Activated CD4-positive, alpha-beta memory T cell treated with anti-CD3 and anti-CD28 coated beads for 36 hours (primary cell): ENCODE measurements at regions not wholly inside any gene's neighbourhood (a gene's known extent, or its start where the extent isn't known, plus 50 kb on each side); places are given as distances from the start of the nearest gene placed in this dataset.

Experiments used
- CTCF ChIA-PET: fragments of 350-600 bp; sonication (Branson Sonifier 250); formaldehyde crosslinking; loops from one replicate; lab custom pipeline; 2021; ENCODE audit warnings: antibody characterized with exemption, inconsistent platforms; lab: Charles Lee
- POLR2A ChIA-PET: fragments of 350-600 bp; sonication (Branson Sonifier 250); formaldehyde crosslinking; loops from one replicate; lab custom pipeline; 2021; ENCODE audit warnings: antibody characterized with exemption; lab: Charles Lee
- DNase-seq: peaks from one replicate; pipeline ENCODE4 v3.0.0-alpha.2; 2020
- H3K27ac Mint-ChIP-seq: one replicate; pipeline ENCODE4 v1.8.0; 2021; ENCODE audit warnings: mixed read lengths
- H3K27me3 Mint-ChIP-seq: one replicate; pipeline ENCODE4 v1.8.0; 2021; ENCODE audit warnings: mixed read lengths
- H3K36me3 Mint-ChIP-seq: one replicate; pipeline ENCODE4 v1.8.0; 2021; ENCODE audit warnings: mixed read lengths
- H3K4me1 Mint-ChIP-seq: one replicate; pipeline ENCODE4 v1.8.0; 2021; ENCODE audit warnings: low read depth, mixed read lengths
- H3K4me3 Mint-ChIP-seq: one replicate; pipeline ENCODE4 v1.8.0; 2021; ENCODE audit warnings: mild to moderate bottlenecking, mixed read lengths
- H3K9me3 Mint-ChIP-seq: one replicate; pipeline ENCODE4 v1.8.0; 2021; ENCODE audit warnings: mixed read lengths
- intact Hi-C: fragments of 100-400 bp; cut with micrococcal nuclease; formaldehyde crosslinking; loops from one replicate; pipeline ENCODE4 v1.15.1; 2023

DNA sequence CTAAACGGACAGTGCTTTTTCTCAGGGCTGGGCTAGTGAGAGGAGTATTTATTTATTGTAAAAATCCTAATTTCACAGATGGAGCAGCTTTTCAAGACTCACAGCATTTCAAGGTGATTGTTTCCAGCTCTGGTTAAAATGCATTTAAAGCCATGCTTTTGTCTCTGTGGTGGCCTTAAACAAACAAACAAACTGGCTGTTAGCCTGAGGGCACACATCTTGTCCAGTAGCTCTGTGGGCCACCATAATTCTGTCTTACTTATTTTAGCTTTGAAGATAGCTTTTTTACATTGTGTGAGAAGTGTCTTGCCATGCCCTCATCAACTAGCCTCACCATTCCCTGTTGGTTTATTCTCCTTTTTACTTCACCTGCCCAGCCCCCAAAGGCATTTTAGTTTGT lies 218.2 kb downstream of the PSAT1 start:
- no peaks in the 10 kb centered on the region for H3K36me3 Mint-ChIP-seq
- intact Hi-C loops = no loop called here
- no peaks in the 10 kb centered on the region for H3K4me1 Mint-ChIP-seq
- CTCF ChIA-PET = no interaction called here
- DNase-seq = no peak
- H3K27me3 Mint-ChIP-seq = peaks cover 5% of the 10 kb centered on the region
- H3K9me3 Mint-ChIP-seq = peaks cover 4% of the 10 kb centered on the region
- POLR2A ChIA-PET = no interaction called here
- H3K27ac Mint-ChIP-seq = no peak overlapping the region
- no peak overlapping the region for H3K4me3 Mint-ChIP-seq

DNA sequence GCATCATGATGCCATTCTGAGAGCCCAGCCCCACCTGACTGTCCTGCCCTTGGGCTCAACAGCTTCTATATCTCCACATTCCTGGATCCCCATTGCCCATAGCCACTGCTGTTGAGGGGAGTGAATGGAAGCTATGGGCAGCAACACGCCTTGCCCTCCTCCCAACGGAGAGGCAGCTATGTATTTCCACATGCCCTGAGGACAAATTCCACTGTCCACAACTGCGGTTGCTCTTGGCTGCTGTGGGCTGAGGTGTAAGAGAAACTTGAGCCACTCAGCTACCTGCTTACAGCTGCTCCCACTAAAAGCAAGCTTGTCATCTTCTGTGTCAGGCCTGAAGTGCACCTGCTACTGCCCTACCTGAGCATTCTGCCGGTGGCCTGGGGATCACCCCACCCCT lies 222.9 kb downstream of the PSAT1 start:
- H3K4me3 Mint-ChIP-seq = no peak overlapping the region
- H3K4me1 Mint-ChIP-seq = no peaks in the 10 kb centered on the region
- H3K9me3 Mint-ChIP-seq = peaks cover 22% of the 10 kb centered on the region
- no peak for DNase-seq
- intact Hi-C loops = no loop called here
- CTCF ChIA-PET = interaction anchor here (1.1 kb wide), 1 partner anchor 81 kb away, joined by 3 read pairs; no protein-coding TSS in a partner anchor
- H3K27ac Mint-ChIP-seq = no peak overlapping the region
- peaks cover 2% of the 10 kb centered on the region for H3K27me3 Mint-ChIP-seq
- peaks cover 5% of the 10 kb centered on the region for H3K36me3 Mint-ChIP-seq
- POLR2A ChIA-PET = no interaction called here

DNA sequence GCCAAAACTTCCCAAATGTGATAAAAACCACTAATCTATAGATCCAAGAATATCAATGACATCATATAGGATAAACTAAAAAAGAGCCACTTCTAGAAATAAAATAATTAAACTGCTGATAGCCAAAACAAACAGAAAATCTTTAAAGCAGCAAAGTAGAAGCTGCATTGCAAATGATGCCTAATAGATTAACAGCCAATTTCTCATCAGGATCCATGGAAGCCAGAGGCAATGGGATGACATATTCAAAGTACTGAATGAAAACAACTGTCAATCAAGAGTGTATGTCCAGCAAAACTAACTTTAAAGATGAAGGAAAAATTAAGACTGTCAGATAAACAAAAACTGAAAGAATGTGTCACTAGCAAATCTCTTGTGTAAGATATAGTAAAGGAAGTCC lies 224.8 kb downstream of the PSAT1 start:
- CTCF ChIA-PET = no interaction called here
- DNase-seq = no peak
- intact Hi-C loops = no loop called here
- Mint-ChIP-seq H3K4me3 (no peak overlapping the region), H3K4me1 (no peaks in the 10 kb centered on the region), H3K36me3 (peaks cover 5% of the 10 kb centered on the region), H3K27ac (no peak overlapping the region), H3K27me3 (no peaks in the 10 kb centered on the region), H3K9me3 (peaks cover 22% of the 10 kb centered on the region)
- POLR2A ChIA-PET = no interaction called here

DNA sequence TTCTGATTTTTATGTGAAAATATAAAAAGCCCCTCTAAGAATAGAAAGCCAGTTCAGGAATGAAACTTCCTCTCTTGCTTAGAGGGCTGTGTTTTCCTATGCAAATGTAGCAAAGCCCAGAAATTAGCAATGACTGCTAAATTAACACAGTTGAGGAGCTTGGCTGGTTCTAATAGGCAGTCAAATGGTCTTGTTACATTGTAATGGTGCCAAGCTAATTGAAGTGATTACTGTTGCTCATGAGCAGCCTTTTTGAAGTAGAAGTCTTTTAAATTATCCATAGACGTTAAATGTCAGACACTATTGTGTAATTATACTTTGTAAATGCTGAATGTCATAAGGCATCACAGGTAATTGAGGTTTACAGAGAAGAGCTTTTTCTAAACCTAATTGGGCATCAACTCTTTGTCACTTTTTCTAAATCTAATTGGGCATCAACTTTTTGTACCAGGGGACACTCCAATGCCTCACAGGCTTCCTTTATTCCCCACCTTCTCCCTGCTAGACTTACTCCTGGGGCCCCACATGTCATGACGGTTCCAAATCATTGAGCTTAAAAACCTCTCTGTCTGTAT lies 229.1 kb downstream of the PSAT1 start:
- Mint-ChIP-seq H3K27ac (no peak overlapping the region), H3K36me3 (peaks cover 3% of the 10 kb centered on the region), H3K4me3 (no peak overlapping the region), H3K27me3 (no peaks in the 10 kb centered on the region), H3K4me1 (no peaks in the 10 kb centered on the region), H3K9me3 (peaks cover 9% of the 10 kb centered on the region)
- ChIA-PET CTCF (no interaction called here), POLR2A (no interaction called here)
- intact Hi-C loops = no loop called here
- DNase-seq = no peak

DNA sequence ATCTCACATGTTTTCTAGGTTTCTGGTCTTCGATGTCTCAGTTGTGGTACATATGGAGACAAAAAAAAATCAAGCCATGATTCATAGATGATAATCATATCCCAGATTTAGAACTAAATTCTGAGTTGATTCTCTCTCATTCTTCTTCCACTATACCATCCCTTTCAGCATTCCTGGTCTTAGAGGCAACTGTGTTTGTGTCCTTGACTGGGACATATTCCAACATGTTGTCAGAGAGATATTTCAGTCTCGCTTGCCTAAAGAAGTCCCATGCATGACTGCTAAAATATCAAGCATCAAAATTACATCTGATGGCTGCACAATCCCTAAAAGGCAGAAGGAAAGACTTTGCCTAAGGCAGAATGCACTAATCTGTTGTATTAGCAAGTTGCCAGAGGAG lies 236.6 kb downstream of the PSAT1 start:
- Mint-ChIP-seq H3K27me3 (no peaks in the 10 kb centered on the region), H3K4me3 (no peak overlapping the region), H3K36me3 (no peaks in the 10 kb centered on the region), H3K27ac (no peak overlapping the region), H3K4me1 (no peaks in the 10 kb centered on the region), H3K9me3 (peaks cover 4% of the 10 kb centered on the region)
- no peak for DNase-seq
- ChIA-PET CTCF (interaction anchor here (0.6 kb wide), 1 partner anchor 115 kb away, joined by 3 read pairs; no protein-coding TSS in a partner anchor), POLR2A (no interaction called here)
- intact Hi-C loops = no loop called here

DNA sequence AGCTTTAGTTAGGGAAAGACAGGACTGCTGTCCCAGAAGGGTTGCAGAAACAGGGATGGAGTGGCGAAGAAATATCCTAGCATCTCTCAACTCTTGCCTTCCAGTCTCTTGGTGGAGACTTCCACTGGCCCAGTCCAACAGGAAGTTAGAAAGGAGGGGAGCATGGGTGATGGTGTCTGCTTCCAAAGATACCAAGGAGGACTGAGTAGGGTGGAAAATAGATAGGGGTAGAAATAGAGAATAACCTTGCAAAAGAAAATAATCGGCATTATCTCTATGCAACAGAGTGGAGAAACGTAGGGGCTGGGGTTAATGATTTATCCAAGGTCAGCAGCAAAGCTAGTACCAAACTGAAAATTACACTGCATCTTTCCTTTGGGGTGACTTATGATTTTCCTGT lies 242.3 kb downstream of the PSAT1 start:
- Mint-ChIP-seq H3K27me3 (no peaks in the 10 kb centered on the region), H3K36me3 (no peaks in the 10 kb centered on the region), H3K4me1 (no peaks in the 10 kb centered on the region), H3K4me3 (no peak overlapping the region), H3K27ac (no peak overlapping the region), H3K9me3 (peaks cover 4% of the 10 kb centered on the region)
- ChIA-PET POLR2A (no interaction called here), CTCF (interaction anchor here (0.7 kb wide), 1 partner anchor 623 kb away, joined by 3 read pairs; no protein-coding TSS in a partner anchor)
- intact Hi-C loops = no loop called here
- no peak for DNase-seq

DNA sequence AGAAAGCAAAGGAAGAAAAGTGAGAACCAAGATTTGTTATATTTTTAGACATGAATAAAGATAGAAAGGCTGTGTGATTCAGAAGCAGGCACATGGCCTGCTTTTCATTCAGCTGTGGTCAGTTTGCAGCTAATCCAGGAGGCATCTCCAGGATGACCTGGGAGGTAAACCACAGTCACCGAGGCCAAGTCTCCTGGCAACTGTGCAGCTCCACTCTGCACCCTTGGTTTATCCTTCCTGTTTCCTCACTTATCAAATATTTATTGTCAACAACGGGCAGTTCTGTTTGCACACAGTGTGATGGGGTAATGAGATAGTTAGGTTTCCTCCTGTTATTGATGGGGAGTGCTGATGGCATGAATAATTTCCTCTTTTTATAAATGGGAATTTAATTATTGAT lies 243.0 kb downstream of the PSAT1 start:
- H3K27me3 Mint-ChIP-seq = no peaks in the 10 kb centered on the region
- DNase-seq = no peak
- H3K36me3 Mint-ChIP-seq = no peaks in the 10 kb centered on the region
- no peak overlapping the region for H3K27ac Mint-ChIP-seq
- intact Hi-C loops = no loop called here
- H3K4me3 Mint-ChIP-seq = no peak overlapping the region
- H3K9me3 Mint-ChIP-seq = peaks cover 1% of the 10 kb centered on the region
- no peaks in the 10 kb centered on the region for H3K4me1 Mint-ChIP-seq
- POLR2A ChIA-PET = no interaction called here
- CTCF ChIA-PET = no interaction called here

DNA sequence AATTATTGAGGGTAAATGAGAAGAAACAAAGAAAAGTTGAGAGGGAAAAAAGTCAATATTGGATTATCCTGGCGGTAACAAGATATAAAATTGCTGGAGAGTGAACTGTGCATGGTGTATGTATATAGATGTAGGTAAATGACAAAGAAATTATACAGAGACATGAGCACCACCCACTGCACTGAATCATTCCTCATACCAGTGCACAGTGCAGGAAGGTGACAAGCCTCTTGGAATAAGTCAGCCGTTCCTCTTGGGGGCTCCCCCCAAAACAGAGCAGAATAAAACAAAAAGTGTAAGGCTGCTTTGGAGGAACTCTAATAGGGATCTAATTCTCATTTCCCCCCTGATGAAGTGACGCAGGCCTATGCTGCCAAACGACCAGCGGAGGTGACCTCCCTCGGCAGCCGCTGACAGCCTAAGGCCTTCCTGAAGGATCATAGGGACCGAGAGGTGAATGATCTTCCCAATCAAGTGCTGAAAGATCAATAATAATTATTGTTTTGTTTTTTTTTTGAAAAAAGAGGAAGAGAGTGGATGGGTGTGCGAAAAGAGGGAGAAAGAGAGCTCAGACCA lies 245.0 kb downstream of the PSAT1 start:
- ChIA-PET CTCF (no interaction called here), POLR2A (no interaction called here)
- Mint-ChIP-seq H3K9me3 (no peaks in the 10 kb centered on the region), H3K4me3 (no peak overlapping the region), H3K4me1 (no peaks in the 10 kb centered on the region), H3K36me3 (no peaks in the 10 kb centered on the region), H3K27me3 (no peaks in the 10 kb centered on the region), H3K27ac (no peak overlapping the region)
- no peak for DNase-seq
- intact Hi-C loops = no loop called here

DNA sequence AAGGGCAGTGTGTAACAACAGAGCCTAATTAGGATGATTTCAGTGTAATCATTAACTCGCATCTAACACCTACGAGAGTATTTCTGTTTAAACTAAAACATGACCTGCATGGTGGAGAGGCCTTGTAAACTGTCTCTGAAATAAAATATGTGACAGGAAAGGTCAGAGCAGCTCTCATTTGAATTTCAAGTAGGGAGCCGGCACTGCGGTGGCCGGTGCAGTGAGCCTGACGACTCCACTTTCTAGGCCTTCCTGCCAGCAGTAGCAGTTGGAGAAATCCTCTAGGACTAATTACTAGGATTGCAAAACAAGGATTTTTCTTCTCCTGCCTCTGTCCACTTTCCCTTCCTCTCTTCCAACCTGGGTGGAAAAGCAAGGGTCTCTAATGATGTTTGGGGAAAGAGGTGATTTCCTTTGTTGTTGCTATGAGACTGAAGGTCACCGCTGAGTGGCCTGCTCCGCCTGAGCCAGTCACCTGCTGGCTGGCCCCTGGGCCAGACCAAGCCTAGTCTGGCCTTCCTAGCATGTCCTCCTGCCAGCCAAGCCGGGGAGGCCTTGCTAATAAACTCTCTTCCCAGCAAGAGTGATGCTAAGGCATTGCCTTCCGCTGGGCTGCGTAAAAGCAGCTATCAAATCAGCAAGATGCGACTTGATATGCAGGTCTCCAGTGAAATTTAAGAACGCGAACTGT lies 245.7 kb downstream of the PSAT1 start:
- H3K4me1 Mint-ChIP-seq = no peaks in the 10 kb centered on the region
- H3K9me3 Mint-ChIP-seq = no peaks in the 10 kb centered on the region
- no peak for DNase-seq
- intact Hi-C loops = no loop called here
- POLR2A ChIA-PET = no interaction called here
- CTCF ChIA-PET = interaction anchor here (1.4 kb wide), 1 partner anchor 103 kb away, joined by 4 read pairs; no protein-coding TSS in a partner anchor
- H3K27me3 Mint-ChIP-seq = no peaks in the 10 kb centered on the region
- no peaks in the 10 kb centered on the region for H3K36me3 Mint-ChIP-seq
- no peak overlapping the region for H3K27ac Mint-ChIP-seq
- no peak overlapping the region for H3K4me3 Mint-ChIP-seq

DNA sequence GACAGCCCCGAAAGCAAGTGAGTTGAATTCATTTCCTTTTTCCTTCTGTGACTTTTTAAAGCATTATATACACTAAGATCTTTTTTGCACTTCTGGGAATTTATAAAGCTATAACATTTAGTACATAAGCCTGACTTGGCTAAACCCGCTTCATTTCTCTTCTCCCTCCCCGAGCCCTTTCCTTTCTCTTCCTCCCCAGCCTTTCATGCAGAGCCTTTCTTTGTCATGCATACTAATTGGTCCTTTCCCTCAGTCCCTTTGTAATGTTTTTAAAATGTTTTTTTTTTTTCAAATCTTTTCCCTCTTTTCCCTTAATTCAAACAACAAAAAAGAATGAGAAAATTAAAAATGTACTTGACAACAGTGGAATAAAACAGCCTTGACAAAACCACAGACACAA lies 246.4 kb downstream of the PSAT1 start:
- no peaks in the 10 kb centered on the region for H3K4me1 Mint-ChIP-seq
- H3K36me3 Mint-ChIP-seq = no peaks in the 10 kb centered on the region
- no peak for DNase-seq
- POLR2A ChIA-PET = no interaction called here
- CTCF ChIA-PET = interaction anchor here (1.4 kb wide), 1 partner anchor 104 kb away, joined by 4 read pairs; no protein-coding TSS in a partner anchor
- no peak overlapping the region for H3K27ac Mint-ChIP-seq
- no peak overlapping the region for H3K4me3 Mint-ChIP-seq
- intact Hi-C loops = no loop called here
- H3K9me3 Mint-ChIP-seq = no peaks in the 10 kb centered on the region
- no peaks in the 10 kb centered on the region for H3K27me3 Mint-ChIP-seq

DNA sequence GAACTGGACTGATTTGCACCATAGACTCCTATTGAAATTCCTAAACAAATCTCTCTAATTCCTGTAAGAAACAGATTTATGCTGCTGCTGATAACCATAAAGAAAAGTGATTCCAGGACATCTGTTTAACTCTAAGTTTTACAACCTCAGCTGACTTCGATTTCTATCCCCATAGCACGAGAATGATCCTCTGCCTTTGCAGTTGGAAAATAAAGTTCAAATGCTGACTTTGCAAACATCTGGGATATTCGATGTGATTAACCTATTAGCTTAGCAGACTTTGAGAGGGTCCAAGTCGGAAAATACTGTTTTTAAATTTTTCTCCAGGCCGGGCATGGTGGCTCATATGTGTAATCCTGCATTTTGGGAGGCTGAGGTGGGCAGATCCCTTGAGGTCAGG lies 247.3 kb downstream of the PSAT1 start:
- ChIA-PET POLR2A (no interaction called here), CTCF (interaction anchor here (1.4 kb wide), 1 partner anchor 105 kb away, joined by 4 read pairs; no protein-coding TSS in a partner anchor)
- DNase-seq = no peak
- Mint-ChIP-seq H3K27ac (no peak overlapping the region), H3K4me3 (no peak overlapping the region), H3K27me3 (no peaks in the 10 kb centered on the region), H3K36me3 (no peaks in the 10 kb centered on the region), H3K4me1 (no peaks in the 10 kb centered on the region), H3K9me3 (no peaks in the 10 kb centered on the region)
- intact Hi-C loops = no loop called here

DNA sequence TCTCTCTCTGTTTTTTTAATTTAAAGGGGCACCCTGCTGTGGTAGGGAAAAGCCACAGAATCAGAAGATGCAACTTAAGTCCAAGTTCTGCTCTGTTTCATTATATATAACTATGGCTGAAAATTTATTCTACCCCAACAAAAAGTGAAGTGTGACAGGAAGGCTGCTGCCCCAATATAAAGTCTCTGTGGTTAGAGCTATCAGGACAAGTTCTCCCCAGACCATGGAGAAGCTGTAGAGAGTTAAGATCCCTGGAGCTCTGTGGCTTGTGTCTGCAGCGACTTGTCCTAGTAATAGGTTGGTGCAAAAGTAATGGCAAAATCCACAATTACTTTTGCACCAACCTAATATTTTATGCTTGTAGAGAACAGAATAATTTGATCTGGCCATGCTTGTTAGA lies 250.9 kb downstream of the PSAT1 start:
- Mint-ChIP-seq H3K4me3 (no peak overlapping the region), H3K4me1 (no peaks in the 10 kb centered on the region), H3K9me3 (no peaks in the 10 kb centered on the region), H3K27ac (no peak overlapping the region), H3K36me3 (no peaks in the 10 kb centered on the region), H3K27me3 (no peaks in the 10 kb centered on the region)
- CTCF ChIA-PET = no interaction called here
- intact Hi-C loops = no loop called here
- DNase-seq = no peak
- POLR2A ChIA-PET = no interaction called here
